ENCODE measurements at regions not wholly inside any gene's neighbourhood (a gene's known extent, or its start where the extent isn't known, plus 50 kb on each side); places are given as distances from the start of the nearest gene placed in this dataset.

- no peaks in the 10 kb centered on the region; the same call in 1 of the 3 replicates for H3K9me3 Mint-ChIP-seq
- Histone ChIP-seq H4K20me1 (replicated peaks; ENCODE audit: insufficient read depth) (no peaks in the 10 kb centered on the region), H3K27me3 (ENCODE audit: insufficient read depth) (no peaks in the 10 kb centered on the region), H3K4me2 (no peak overlapping the region), H3K36me3 (ENCODE audit: insufficient read depth) (no peaks in the 10 kb centered on the region), H3K4me3 (no peak overlapping the region), H3F3A (replicated peaks; ENCODE audit: low read depth) (no peaks in the 10 kb centered on the region), H3K27ac (ENCODE audit: low read depth) (no peak overlapping the region), H3K4me1 (ENCODE audit: insufficient read depth) (0 out of 2 replicates have a peak, but pooled peaks cover 5% of the 10 kb centered on the region), H2AFZ (no peak overlapping the region), H3K9me2 (ENCODE audit: insufficient read depth) (no peaks in the 10 kb centered on the region), H3K79me2 (replicated peaks; ENCODE audit: insufficient read depth) (no peaks in the 10 kb centered on the region)
- TF ChIP-seq NANOG (IDR thresholded peaks at IDR 0.05; ENCODE audit: borderline replicate concordance) = no peak
- no peak for TF ChIP-seq JUNB (IDR thresholded peaks at IDR 0.05; ENCODE audit: unreplicated experiment)
- no peak for DNase-seq (ENCODE audit: low spot score)
- H3K27me3 Mint-ChIP-seq (ENCODE audit: insufficient read depth, low read depth, poor library complexity) = peaks cover 4% of the 10 kb centered on the region
- no peak overlapping the region for H3K27ac Mint-ChIP-seq
- H3K4me3 Mint-ChIP-seq = no peak overlapping the region
- peaks cover 11% of the 10 kb centered on the region for H3K4me1 Mint-ChIP-seq
- H3K36me3 Mint-ChIP-seq (ENCODE audit: low read depth) = no peaks in the 10 kb centered on the region
- ATAC-seq = no peak
Observed at GRCh38 chr20:57804470-57805250, 94.8 kb upstream of the PMEPA1 start.

GRCh38 chr20:57803508-57804005 lies 93.7 kb upstream of the PMEPA1 start:
- Mint-ChIP-seq H3K27me3 (ENCODE audit: insufficient read depth, low read depth, poor library complexity) (peaks cover 3% of the 10 kb centered on the region), H3K4me1 (peaks cover 6% of the 10 kb centered on the region), H3K36me3 (ENCODE audit: low read depth) (no peaks in the 10 kb centered on the region), H3K4me3 (no peak overlapping the region), H3K9me3 (no peaks in the 10 kb centered on the region; the same call in 1 of the 3 replicates), H3K27ac (no peak overlapping the region; the same call in 1 of the 2 replicates)
- Histone ChIP-seq H3K4me3 (no peak overlapping the region), H2AFZ (no peak overlapping the region), H3K4me2 (no peak overlapping the region), H3K4me1 (ENCODE audit: insufficient read depth) (0 out of 2 replicates have a peak, but pooled peaks cover 5% of the 10 kb centered on the region), H3K27ac (ENCODE audit: low read depth) (no peak overlapping the region), H3K79me2 (replicated peaks; ENCODE audit: insufficient read depth) (no peaks in the 10 kb centered on the region), H4K20me1 (replicated peaks; ENCODE audit: insufficient read depth) (no peaks in the 10 kb centered on the region), H3K9me2 (ENCODE audit: insufficient read depth) (no peaks in the 10 kb centered on the region), H3K27me3 (ENCODE audit: insufficient read depth) (no peaks in the 10 kb centered on the region), H3K36me3 (ENCODE audit: insufficient read depth) (no peaks in the 10 kb centered on the region), H3F3A (replicated peaks; ENCODE audit: low read depth) (no peaks in the 10 kb centered on the region)
- DNase-seq (ENCODE audit: low spot score) (no peak), ATAC-seq (no peak)
- TF ChIP-seq NANOG (IDR thresholded peaks at IDR 0.05; ENCODE audit: borderline replicate concordance) (no peak), ZNF114 (CRISPR knock-in tag; IDR thresholded peaks at IDR 0.05) (no peak), ZNF331 (CRISPR knock-in tag; IDR thresholded peaks at IDR 0.05; ENCODE audit: low read depth) (no peak), ZNF462 (CRISPR knock-in tag; IDR thresholded peaks at IDR 0.05) (no peak), CTCF (conservative IDR thresholded peaks at IDR 0.05; ENCODE audit: low read depth in 2 of 2) (no peak), ETS1 (IDR thresholded peaks at IDR 0.05) (no peak), POLR2AphosphoS5 (IDR thresholded peaks at IDR 0.05; ENCODE audit: low read depth) (no peak), EZH2phosphoT487 (IDR thresholded peaks at IDR 0.05; ENCODE audit: unreplicated experiment) (no peak)
